ENCODE measurements at regions not wholly inside any gene's neighbourhood (a gene's known extent, or its start where the extent isn't known, plus 50 kb on each side); places are given as distances from the start of the nearest gene placed in this dataset.

DNA sequence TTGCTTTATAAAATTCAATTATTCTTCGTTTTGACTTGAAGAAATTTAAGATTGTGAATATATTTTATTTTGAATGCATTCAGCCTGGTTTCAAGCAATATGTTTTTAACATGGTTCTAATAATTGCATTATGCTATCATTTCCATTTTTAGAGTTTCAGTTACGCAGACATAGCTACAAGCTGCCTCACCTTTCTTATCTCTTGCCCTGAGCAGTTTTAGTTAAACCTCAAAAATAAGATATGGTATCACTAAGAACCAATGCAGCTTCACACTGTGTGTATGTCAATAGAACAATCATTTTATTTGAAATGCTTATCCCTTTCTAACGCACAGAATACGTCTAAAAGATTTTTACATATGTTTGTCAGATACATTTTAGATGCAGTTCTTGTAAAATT is 632.6 kb upstream of the KCND2 start:
- no peak for ATAC-seq
- Histone ChIP-seq H3K4me1 (ENCODE audit: control insufficient read depth, insufficient read depth, low read length) (no peaks in the 10 kb centered on the region), H3K4me2 (ENCODE audit: control insufficient read depth, insufficient read depth) (no peak overlapping the region), H3K27me3 (replicated peaks in 1 of 2; ENCODE audit: control insufficient read depth in 2 of 2, insufficient read depth in 2 of 2, low read length in 1 of 2) (no peaks in the 10 kb centered on the region), H3K9me3 (replicated peaks; ENCODE audit: control insufficient read depth, insufficient read depth, low read length) (no peaks in the 10 kb centered on the region), H3K4me3 (no peak overlapping the region), H3K9ac (ENCODE audit: control insufficient read depth, insufficient read depth, low read length) (no peak overlapping the region), H2AFZ (ENCODE audit: control insufficient read depth, low read depth, low read length) (no peak overlapping the region), H3K79me2 (ENCODE audit: control insufficient read depth, insufficient read depth, low read length) (no peaks in the 10 kb centered on the region), H4K20me1 (ENCODE audit: control insufficient read depth, insufficient read depth) (no peaks in the 10 kb centered on the region), H3K36me3 (ENCODE audit: control insufficient read depth in 2 of 2, insufficient read depth in 2 of 2, low read length in 1 of 2) (no peaks in the 10 kb centered on the region), H3K27ac (ENCODE audit: control insufficient read depth, insufficient read depth) (no peak overlapping the region)
- ChIA-PET SMC1A (ENCODE audit: uncharacterized antibody, unreplicated experiment) (no interaction called here), RAD21 (ENCODE audit: unreplicated experiment) (no interaction called here), POLR2A (no interaction called here), CTCF (no interaction called here)
- WGBS (ENCODE audit: insufficient coverage, insufficient replicate concordance, low lambda C conversion rate, missing lambda C conversion rate) = 19% methylated on average over 4 of the region's 4 CpGs
- TF ChIP-seq SIN3A (IDR thresholded peaks at IDR 0.05; ENCODE audit: low read depth, low read length) (no peak), CHD1 (IDR thresholded peaks at IDR 0.05; ENCODE audit: low read depth, low read length) (no peak), USF1 (IDR thresholded peaks at IDR 0.05; ENCODE audit: borderline replicate concordance, extremely low read length, insufficient read depth, low read depth, low read length) (no peak), SPI1 (IDR thresholded peaks at IDR 0.05; ENCODE audit: borderline replicate concordance, insufficient read depth, low read depth, low read length) (no peak), MLLT1 (IDR thresholded peaks at IDR 0.05) (no peak)
- in situ Hi-C loops (cut with MboI) (no loop called here), intact Hi-C loops (cut with micrococcal nuclease; ENCODE audit: unreplicated experiment) (no loop called here)
- no TSS peak for BruUV-seq (replicated peaks)
- FAIRE-seq = no peak
- no peak for DNase-seq (ENCODE audit: low read depth, low spot score)

GRCh38 chr7:119640861-119641260 is 632.1 kb upstream of the KCND2 start:
- in situ Hi-C loops (cut with MboI) (no loop called here), intact Hi-C loops (cut with micrococcal nuclease; ENCODE audit: unreplicated experiment) (no loop called here)
- no peaks in the 10 kb centered on the region for H3K9me3 ChIP-seq (replicated peaks; ENCODE audit: control insufficient read depth, insufficient read depth, low read length)
- DNase-seq (ENCODE audit: low read depth, low spot score) (no peak), FAIRE-seq (no peak), ATAC-seq (no peak)
- WGBS (ENCODE audit: insufficient coverage, insufficient replicate concordance, low lambda C conversion rate, missing lambda C conversion rate) = 8% methylated on average over 4 of the region's 4 CpGs
- H2AFZ ChIP-seq (ENCODE audit: control insufficient read depth, low read depth, low read length) = no peak overlapping the region
- H3K27me3 ChIP-seq (replicated peaks in 1 of 2; ENCODE audit: control insufficient read depth in 2 of 2, insufficient read depth in 2 of 2, low read length in 1 of 2) = no peaks in the 10 kb centered on the region
- no peaks in the 10 kb centered on the region for H3K36me3 ChIP-seq (ENCODE audit: control insufficient read depth in 2 of 2, insufficient read depth in 2 of 2, low read length in 1 of 2)
- ChIA-PET POLR2A (no interaction called here), CTCF (no interaction called here), RAD21 (ENCODE audit: unreplicated experiment) (no interaction called here), SMC1A (ENCODE audit: uncharacterized antibody, unreplicated experiment) (no interaction called here)
- no peak overlapping the region for H3K27ac ChIP-seq (ENCODE audit: control insufficient read depth, insufficient read depth)
- no peaks in the 10 kb centered on the region for H3K4me1 ChIP-seq (ENCODE audit: control insufficient read depth, insufficient read depth, low read length)
- no peak overlapping the region for H3K4me3 ChIP-seq
- no TSS peak for BruUV-seq (replicated peaks)
- no peak overlapping the region for H3K4me2 ChIP-seq (ENCODE audit: control insufficient read depth, insufficient read depth)
- H4K20me1 ChIP-seq (ENCODE audit: control insufficient read depth, insufficient read depth) = no peaks in the 10 kb centered on the region
- H3K79me2 ChIP-seq (ENCODE audit: control insufficient read depth, insufficient read depth, low read length) = no peaks in the 10 kb centered on the region
- no peak overlapping the region for H3K9ac ChIP-seq (ENCODE audit: control insufficient read depth, insufficient read depth, low read length)
- TF ChIP-seq, protein P1, sequence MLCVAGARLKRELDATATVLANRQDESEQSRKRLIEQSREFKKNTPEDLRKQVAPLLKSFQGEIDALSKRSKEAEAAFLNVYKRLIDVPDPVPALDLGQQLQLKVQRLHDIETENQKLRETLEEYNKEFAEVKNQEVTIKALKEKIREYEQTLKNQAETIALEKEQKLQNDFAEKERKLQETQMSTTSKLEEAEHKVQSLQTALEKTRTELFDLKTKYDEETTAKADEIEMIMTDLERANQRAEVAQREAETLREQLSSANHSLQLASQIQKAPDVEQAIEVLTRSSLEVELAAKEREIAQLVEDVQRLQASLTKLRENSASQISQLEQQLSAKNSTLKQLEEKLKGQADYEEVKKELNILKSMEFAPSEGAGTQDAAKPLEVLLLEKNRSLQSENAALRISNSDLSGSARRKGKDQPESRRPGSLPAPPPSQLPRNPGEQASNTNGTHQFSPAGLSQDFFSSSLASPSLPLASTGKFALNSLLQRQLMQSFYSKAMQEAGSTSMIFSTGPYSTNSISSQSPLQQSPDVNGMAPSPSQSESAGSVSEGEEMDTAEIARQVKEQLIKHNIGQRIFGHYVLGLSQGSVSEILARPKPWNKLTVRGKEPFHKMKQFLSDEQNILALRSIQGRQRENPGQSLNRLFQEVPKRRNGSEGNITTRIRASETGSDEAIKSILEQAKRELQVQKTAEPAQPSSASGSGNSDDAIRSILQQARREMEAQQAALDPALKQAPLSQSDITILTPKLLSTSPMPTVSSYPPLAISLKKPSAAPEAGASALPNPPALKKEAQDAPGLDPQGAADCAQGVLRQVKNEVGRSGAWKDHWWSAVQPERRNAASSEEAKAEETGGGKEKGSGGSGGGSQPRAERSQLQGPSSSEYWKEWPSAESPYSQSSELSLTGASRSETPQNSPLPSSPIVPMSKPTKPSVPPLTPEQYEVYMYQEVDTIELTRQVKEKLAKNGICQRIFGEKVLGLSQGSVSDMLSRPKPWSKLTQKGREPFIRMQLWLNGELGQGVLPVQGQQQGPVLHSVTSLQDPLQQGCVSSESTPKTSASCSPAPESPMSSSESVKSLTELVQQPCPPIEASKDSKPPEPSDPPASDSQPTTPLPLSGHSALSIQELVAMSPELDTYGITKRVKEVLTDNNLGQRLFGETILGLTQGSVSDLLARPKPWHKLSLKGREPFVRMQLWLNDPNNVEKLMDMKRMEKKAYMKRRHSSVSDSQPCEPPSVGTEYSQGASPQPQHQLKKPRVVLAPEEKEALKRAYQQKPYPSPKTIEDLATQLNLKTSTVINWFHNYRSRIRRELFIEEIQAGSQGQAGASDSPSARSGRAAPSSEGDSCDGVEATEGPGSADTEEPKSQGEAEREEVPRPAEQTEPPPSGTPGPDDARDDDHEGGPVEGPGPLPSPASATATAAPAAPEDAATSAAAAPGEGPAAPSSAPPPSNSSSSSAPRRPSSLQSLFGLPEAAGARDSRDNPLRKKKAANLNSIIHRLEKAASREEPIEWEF (IDR thresholded peaks at IDR 0.05; ENCODE audit: insufficient replicate concordance, low read depth, low read length) = no peak
- TF ChIP-seq CHD1 (IDR thresholded peaks at IDR 0.05; ENCODE audit: low read depth, low read length) (no peak), E4F1 (IDR thresholded peaks at IDR 0.05; ENCODE audit: borderline replicate concordance, partially characterized antibody) (no peak)
